ENCODE measurements at regions not wholly inside any gene's neighbourhood (a gene's known extent, or its start where the extent isn't known, plus 50 kb on each side); places are given as distances from the start of the nearest gene placed in this dataset.

DNA sequence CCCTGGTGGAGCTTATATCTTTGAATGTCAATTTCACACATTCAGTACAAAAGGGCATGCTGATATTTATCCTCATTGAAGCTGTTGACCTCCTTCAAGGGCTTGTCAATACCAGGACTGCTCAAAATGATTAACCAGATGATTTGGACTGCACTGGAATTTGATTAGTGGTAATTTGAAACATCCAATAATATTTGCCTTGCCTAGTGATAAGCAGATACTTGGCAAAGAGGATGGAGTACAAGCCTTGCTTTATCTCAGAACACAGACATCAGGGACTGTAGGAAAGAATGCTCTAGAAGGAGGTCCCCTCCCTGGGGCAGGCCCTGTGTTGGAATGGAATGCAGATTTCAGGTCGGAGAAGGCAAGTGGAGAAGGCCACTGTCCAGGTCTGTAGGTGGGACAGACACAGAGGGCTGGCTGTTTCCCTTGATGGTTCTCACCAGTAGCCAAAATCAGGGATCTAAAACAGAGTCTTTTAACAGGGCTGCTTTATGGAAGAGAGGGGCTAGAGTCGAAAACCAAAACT, 64.8 kb upstream of the ZNF648 start:
- TF ChIP-seq POLR2A (IDR thresholded peaks at IDR 0.05) (no peak), EP300 (IDR thresholded peaks at IDR 0.05) (no peak), POLR2AphosphoS5 (IDR thresholded peaks at IDR 0.05) (no peak)
- TF ChIP-seq, protein P1, sequence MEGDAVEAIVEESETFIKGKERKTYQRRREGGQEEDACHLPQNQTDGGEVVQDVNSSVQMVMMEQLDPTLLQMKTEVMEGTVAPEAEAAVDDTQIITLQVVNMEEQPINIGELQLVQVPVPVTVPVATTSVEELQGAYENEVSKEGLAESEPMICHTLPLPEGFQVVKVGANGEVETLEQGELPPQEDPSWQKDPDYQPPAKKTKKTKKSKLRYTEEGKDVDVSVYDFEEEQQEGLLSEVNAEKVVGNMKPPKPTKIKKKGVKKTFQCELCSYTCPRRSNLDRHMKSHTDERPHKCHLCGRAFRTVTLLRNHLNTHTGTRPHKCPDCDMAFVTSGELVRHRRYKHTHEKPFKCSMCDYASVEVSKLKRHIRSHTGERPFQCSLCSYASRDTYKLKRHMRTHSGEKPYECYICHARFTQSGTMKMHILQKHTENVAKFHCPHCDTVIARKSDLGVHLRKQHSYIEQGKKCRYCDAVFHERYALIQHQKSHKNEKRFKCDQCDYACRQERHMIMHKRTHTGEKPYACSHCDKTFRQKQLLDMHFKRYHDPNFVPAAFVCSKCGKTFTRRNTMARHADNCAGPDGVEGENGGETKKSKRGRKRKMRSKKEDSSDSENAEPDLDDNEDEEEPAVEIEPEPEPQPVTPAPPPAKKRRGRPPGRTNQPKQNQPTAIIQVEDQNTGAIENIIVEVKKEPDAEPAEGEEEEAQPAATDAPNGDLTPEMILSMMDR (IDR thresholded peaks at IDR 0.05) = no peak

Data from upper lobe of left lung (tissue), 4 donors.